Prostate gland (tissue), 2 donors: ENCODE measurements at regions not wholly inside any gene's neighbourhood (a gene's known extent, or its start where the extent isn't known, plus 50 kb on each side); places are given as distances from the start of the nearest gene placed in this dataset.

Experiments
- CTCF ChIP-seq, 4 experiments: fragments of 200-600 bp in 2 of 4; fragments of 450-650 bp in 2 of 4; sonication (generic) in 2 of 4; IDR thresholded peaks; 1 replicate in 3 of 4; 2 replicates in 1 of 4; pipeline ENCODE4 v1.5.1; 2016 to 2019; ENCODE audit warnings: antibody characterized with exemption in 4 of 4, mild to moderate bottlenecking in 2 of 4, moderate library complexity in 2 of 4
- POLR2AphosphoS5 ChIP-seq: sonication (generic); formaldehyde crosslinking; IDR thresholded peaks from one replicate; pipeline ENCODE4 v1.6.1; 2017; ENCODE audit warnings: antibody characterized with exemption

- no peak for TF ChIP-seq CTCF (IDR thresholded peaks at IDR 0.05)
- TF ChIP-seq POLR2AphosphoS5 = no peak
These were observed 282.7 kb upstream of the SFSWAP start for GRCh38 chr12:131428091-131428685.
